ENCODE measurements at regions not wholly inside any gene's neighbourhood (a gene's known extent, or its start where the extent isn't known, plus 50 kb on each side); places are given as distances from the start of the nearest gene placed in this dataset.

DNA sequence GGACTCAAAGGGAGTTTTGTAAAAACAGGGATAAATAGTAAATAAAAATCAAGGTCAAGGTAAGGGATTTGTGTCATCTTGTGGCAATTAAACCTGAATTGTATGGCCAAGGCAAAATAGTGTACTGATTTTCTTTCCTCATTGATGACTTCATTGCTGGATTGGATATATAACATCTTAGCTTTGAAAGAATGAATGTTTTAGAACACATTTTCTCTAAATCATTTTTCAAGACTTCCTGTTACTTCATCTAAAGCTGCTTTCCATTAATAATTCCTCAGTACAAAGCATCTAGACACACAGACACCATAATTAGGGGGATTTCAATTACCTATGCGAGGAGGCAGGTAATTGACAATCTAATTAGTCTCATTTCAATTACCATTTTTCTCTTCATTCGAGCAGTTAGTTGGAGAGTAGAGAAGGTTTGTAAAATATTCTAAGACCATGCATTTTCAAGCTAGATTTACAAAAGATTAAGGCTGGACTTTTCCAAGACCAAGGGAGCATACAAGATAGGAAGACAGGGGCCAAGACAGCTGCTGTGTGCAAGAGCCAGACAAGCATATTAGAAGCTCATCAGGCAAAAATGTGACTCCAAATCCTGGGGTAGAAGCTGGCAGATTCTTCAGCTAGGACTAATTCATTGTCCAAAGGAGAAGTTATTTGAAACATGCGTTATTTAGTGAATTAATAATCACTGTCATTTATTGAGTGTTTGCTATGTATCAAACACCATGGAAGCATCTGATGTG lies 253.6 kb downstream of the EPHA4 start:
- in situ Hi-C loops (cut with MboI; ENCODE audit: low pct_unique_long_range_greater_than_20kb in 2 of 9, low sequenced_read_pairs in 9 of 9, unreplicated experiment in 9 of 9) = no loop called here
- ATAC-seq (replicated peaks in 6 of 8) = no peak
- Histone ChIP-seq H3K4me1 (replicated peaks in 1 of 2) (peaks cover 3 to 13% of the 10 kb centered on the region in 2 donors), H3K4me3 (no peak overlapping the region), H3K27ac (no peak overlapping the region)
- 20 to 94% (median 72%) methylated on average over 1 to 3 of the region's 3 CpGs; no CpG with 5 or more reads in 2 of the 10 experiments for WGBS, 10 experiments

DNA sequence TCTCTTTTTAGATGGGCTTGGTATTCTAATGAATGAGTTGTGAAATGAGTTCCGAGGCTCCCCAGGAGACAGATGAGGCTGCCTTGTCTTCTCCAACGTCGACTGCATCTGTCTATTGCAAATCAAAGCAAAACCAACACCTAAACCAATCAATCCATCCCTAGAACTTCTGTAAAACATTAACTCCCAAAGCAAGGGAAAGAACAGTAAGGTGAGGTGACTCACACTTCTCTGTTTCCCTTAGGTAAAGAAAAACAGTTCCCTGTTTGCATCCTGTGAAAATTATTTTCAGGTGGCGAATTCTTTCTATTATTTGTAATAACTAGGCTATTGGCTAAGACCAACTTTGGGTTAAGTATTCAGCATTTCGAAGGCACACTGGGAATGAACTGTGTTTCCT lies 249.4 kb downstream of the EPHA4 start:
- 32 to 88% (median 50%) methylated on average over 1 to 5 of the region's 5 CpGs for WGBS, 10 experiments
- in situ Hi-C loops (cut with MboI; ENCODE audit: low pct_unique_long_range_greater_than_20kb in 2 of 9, low sequenced_read_pairs in 9 of 9, unreplicated experiment in 9 of 9) = no loop called here
- no peak overlapping the region for H3K4me3 ChIP-seq
- no peak overlapping the region for H3K27ac ChIP-seq
- peaks cover 3 to 9% of the 10 kb centered on the region in 2 donors for H3K4me1 ChIP-seq (replicated peaks in 1 of 2)
- no peak for ATAC-seq (replicated peaks in 6 of 8)

DNA sequence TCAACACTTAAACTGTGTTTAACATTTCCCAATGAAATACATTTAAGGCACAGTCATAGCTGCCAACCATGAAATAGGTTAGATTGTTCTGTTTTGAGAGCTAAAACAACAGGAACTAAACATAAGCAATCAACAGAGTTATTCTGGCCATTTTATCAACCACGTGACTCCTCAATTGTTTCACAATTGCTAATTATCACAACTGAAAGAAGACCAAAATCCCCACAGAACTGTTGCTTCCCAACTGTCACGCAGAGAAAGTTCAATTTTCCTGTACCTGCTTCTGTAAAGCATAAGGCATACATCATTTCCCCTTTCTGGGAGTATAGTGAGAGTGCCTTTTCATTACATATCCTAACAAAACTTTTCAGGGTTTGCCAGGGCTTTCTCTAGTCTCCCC lies 248.6 kb downstream of the EPHA4 start:
- H3K27ac ChIP-seq = no peak overlapping the region
- peaks cover 3 to 9% of the 10 kb centered on the region in 2 donors for H3K4me1 ChIP-seq (replicated peaks in 1 of 2)
- 46 to 100% (median 89%) methylated on average over 1 to 2 of the region's 2 CpGs for WGBS, 10 experiments
- H3K4me3 ChIP-seq = no peak overlapping the region
- ATAC-seq (replicated peaks in 6 of 8) = no peak
- in situ Hi-C loops (cut with MboI; ENCODE audit: low pct_unique_long_range_greater_than_20kb in 2 of 9, low sequenced_read_pairs in 9 of 9, unreplicated experiment in 9 of 9) = no loop called here

DNA sequence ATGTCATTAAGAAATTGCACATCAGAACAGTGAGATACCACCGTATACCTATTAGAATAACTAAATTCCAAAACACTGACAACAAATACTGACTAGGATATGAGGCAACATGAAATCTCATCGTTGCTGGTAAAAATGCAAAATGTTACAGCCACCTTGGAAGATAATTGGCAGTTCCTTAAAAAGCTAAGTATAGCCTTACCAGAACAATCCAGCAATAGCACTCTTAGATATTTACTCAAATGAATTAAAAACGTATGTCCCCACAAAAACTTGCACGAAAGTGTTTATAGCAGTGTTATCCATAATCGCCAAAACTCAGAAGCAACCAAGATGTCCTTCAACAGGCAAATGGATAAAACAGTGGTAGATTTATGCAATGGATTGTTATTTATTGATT lies 241.7 kb downstream of the EPHA4 start:
- 0 to 90% (median 50%) methylated on average over 2 to 5 of the region's 5 CpGs; no CpG with 5 or more reads in 1 of the 10 experiments for WGBS, 10 experiments
- Histone ChIP-seq H3K27ac (no peak overlapping the region), H3K4me3 (no peak overlapping the region), H3K4me1 (replicated peaks in 1 of 2) (peaks cover 0 to 12% of the 10 kb centered on the region in 2 donors)
- in situ Hi-C loops (cut with MboI; ENCODE audit: low pct_unique_long_range_greater_than_20kb in 2 of 9, low sequenced_read_pairs in 9 of 9, unreplicated experiment in 9 of 9) = no loop called here
- ATAC-seq (replicated peaks in 6 of 8) = no peak

DNA sequence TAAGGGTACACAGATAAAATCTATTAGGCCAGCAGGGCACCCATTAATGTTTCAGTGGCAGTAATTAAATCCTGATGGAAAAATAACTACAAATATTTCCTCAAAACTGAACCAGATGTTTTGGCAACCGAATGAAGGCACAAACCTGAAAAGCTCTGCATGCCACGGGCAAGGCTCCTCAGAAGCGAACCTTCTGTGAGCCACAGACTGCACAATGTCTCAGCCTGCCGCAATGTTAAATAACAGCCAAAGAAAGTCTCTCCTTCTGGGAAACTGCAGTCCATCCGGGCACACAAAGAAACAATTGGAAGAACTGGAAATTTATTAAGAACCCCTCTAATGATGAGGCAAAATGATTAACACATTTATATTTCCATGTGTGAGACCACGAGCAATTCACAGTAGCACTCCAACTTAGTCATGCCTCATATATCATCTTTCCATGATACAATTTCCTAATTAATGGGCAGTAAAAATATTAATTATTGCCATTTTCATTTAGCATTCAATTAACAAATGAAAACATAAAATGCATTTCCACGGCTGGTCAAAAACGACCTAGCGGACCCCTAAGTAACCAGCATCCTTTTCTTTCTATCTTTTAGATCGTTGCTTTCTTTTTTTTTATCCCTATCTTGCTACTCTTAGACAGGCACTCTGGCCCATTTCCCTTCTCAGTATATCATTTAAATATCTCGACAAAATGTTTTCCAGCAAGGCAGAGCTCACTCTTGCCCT lies 237.5 kb downstream of the EPHA4 start:
- Histone ChIP-seq H3K4me1 (replicated peaks in 1 of 2) (peaks cover 0 to 20% of the 10 kb centered on the region in 2 donors), H3K4me3 (no peak overlapping the region), H3K27ac (no peak overlapping the region)
- 46 to 93% (median 63%) methylated on average over 2 to 10 of the region's 11 CpGs for WGBS, 10 experiments
- in situ Hi-C loops (cut with MboI; ENCODE audit: low pct_unique_long_range_greater_than_20kb in 2 of 9, low sequenced_read_pairs in 9 of 9, unreplicated experiment in 9 of 9) = no loop called here
- peak in 2 of 8 experiments; percentile 56 to 65 for ATAC-seq (replicated peaks in 6 of 8)

DNA sequence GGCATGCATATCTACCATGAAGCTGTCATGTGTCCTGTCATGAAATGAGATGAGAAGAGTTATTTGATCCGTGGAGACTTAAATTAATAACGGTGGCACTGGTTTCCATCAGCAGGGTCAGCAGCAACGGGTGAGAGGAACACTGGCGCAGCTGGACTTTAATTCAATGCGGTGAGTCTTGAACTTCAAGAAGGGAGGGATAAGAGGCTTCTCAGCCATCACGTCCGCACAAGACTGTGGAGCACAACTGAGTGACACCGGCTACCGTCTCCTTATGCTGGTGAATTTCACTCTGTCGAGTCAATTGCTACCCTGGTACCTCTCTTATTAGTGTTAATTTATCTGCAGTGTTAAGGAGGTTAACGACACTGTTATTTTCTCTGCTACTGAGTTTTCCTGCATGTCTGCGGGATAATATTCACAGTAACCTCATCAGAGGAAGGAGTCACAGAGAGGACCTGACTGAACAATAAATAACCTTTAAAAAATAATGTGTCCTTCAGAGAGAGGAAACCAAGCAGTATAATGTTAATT lies 236.8 kb downstream of the EPHA4 start:
- Histone ChIP-seq H3K27ac (no peak overlapping the region), H3K4me1 (replicated peaks in 1 of 2) (peaks cover 0 to 20% of the 10 kb centered on the region in 2 donors), H3K4me3 (no peak overlapping the region)
- in situ Hi-C loops (cut with MboI; ENCODE audit: low pct_unique_long_range_greater_than_20kb in 2 of 9, low sequenced_read_pairs in 9 of 9, unreplicated experiment in 9 of 9) = no loop called here
- WGBS, 10 experiments = 0 to 95% (median 67%) methylated on average over 1 to 12 of the region's 12 CpGs; no CpG with 5 or more reads in 1 of the 10 experiments
- ATAC-seq (replicated peaks in 6 of 8) = peak in 5 of 8 experiments; percentile 27 to 91 (median 52)

DNA sequence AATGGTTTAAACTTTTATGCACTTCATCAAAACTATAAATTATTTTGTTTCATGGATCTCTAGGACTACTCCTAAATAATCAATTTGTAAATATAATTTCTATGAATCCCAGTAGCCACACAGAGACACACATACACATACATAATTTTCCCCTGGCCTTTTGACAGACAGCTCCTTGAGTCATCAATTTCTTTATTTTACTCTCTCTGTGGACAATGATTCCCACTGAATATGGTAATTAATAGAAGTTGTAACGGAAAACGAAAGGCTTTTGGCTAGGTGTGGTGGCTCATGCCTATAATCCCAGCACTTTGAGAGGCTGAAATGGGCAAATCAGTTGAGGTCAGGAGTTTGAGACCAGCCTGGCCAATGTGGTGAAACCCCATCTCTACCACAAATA lies 235.1 kb downstream of the EPHA4 start:
- in situ Hi-C loops (cut with MboI; ENCODE audit: low pct_unique_long_range_greater_than_20kb in 2 of 9, low sequenced_read_pairs in 9 of 9, unreplicated experiment in 9 of 9) = no loop called here

DNA sequence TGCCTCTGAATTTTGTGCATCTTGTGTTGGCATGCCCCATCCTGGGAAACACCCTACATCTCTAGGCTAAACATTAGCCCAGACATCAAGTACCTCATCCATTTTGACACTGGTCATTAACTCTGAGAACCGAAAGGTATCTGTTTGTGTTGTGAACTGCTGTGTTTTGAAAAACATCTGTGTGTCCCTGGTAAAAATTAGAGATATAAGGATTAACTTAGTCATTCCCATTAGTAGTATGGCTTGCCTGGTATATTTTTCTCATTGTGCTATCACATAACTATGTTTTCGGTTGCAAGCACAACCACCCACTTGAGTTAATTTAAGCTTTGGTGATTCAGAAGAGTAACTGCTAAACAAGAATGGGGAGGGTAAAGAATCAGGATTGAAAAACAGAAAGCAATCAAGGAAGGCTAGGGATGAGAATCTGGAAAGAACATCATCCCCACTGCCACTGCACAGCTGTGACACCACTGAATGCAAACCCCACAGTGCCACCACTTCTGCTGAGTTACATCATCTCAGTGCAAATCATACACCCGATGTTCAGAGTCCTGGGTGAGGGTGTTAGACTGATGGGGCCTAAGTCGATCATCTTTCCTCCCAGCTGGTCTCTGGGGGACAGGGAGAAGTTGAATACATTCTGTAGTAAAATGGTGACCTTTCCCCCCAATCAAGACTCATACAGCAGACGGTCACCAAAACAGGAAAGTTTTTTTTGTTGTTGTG lies 234.0 kb downstream of the EPHA4 start:
- no peak overlapping the region for H3K27ac ChIP-seq
- no peak overlapping the region for H3K4me3 ChIP-seq
- WGBS, 10 experiments = 58 to 100% (median 92%) methylated on average over 1 to 4 of the region's 5 CpGs; no CpG with 5 or more reads in 1 of the 10 experiments
- in situ Hi-C loops (cut with MboI; ENCODE audit: low pct_unique_long_range_greater_than_20kb in 2 of 9, low sequenced_read_pairs in 9 of 9, unreplicated experiment in 9 of 9) = no loop called here
- no peak for ATAC-seq (replicated peaks in 6 of 8)
- H3K4me1 ChIP-seq (replicated peaks in 1 of 2) = peaks cover 0 to 20% of the 10 kb centered on the region in 2 donors

More for the DNA sequence above, 235.1 kb downstream of the EPHA4 start:
- no peak overlapping the region for H3K4me3 ChIP-seq
- H3K4me1 ChIP-seq (replicated peaks in 1 of 2) = peaks cover 0 to 20% of the 10 kb centered on the region in 2 donors
- H3K27ac ChIP-seq = no peak overlapping the region
- peak in 2 of 8 experiments; percentile 88 to 89 for ATAC-seq (replicated peaks in 6 of 8)
- WGBS, 10 experiments = 0 to 90% (median 73%) methylated on average over 1 to 2 of the region's 2 CpGs; no CpG with 5 or more reads in 3 of the 10 experiments

DNA sequence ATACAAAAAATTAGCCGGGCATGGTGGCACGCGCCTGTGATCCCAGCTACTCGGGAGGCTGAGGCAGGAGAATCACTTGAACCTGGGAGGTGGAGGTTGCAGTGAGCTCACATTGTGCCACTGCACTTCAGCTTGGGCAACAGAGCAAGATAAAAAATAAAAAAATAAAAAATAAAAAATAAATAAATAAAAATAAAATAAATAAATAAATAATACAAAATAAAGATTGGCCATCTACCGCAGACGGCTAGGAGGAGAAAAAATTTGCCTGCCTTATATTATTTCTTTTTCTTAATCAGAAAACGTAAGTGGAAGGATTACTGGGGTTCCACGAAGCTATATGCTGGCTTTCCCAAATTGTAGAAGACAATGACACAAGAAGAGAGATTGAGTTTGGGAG lies 229.7 kb downstream of the EPHA4 start:
- in situ Hi-C loops (cut with MboI; ENCODE audit: low pct_unique_long_range_greater_than_20kb in 2 of 9, low sequenced_read_pairs in 9 of 9, unreplicated experiment in 9 of 9) = no loop called here
- no peak for ATAC-seq (replicated peaks in 6 of 8)
- H3K4me1 ChIP-seq (replicated peaks in 1 of 2) = peaks cover 0 to 4% of the 10 kb centered on the region in 2 donors
- 72 to 100% (median 88%) methylated on average over 1 to 8 of the region's 8 CpGs for WGBS, 10 experiments
- no peak overlapping the region for H3K4me3 ChIP-seq
- H3K27ac ChIP-seq = no peak overlapping the region

DNA sequence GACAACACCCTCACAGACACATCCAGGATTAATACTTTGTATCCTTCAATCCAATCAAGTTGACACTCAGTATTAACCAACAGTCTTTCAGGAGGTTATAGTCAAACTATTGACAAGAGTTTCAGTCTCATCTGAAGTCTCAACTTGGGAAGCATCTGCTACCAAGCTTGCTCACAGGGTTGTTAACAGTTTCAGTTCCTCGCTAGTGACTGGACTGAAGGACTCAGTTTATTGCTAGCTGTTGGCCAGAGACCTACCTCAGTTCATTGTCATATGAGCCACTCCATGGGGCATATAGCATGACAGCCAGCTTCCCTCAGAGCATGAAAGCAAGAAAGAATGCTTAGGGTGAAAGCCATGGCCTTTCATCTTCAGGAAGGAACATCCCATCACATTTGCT lies 228.6 kb downstream of the EPHA4 start:
- Histone ChIP-seq H3K27ac (no peak overlapping the region), H3K4me3 (no peak overlapping the region), H3K4me1 (replicated peaks in 1 of 2) (peaks cover 0 to 4% of the 10 kb centered on the region in 2 donors)
- in situ Hi-C loops (cut with MboI; ENCODE audit: low pct_unique_long_range_greater_than_20kb in 2 of 9, low sequenced_read_pairs in 9 of 9, unreplicated experiment in 9 of 9) = no loop called here
- WGBS, 10 experiments = 67 to 100% (median 95%) methylated on average over 1 of the region's 1 CpG; no CpG with 5 or more reads in 6 of the 10 experiments
- no peak for ATAC-seq (replicated peaks in 6 of 8)

DNA sequence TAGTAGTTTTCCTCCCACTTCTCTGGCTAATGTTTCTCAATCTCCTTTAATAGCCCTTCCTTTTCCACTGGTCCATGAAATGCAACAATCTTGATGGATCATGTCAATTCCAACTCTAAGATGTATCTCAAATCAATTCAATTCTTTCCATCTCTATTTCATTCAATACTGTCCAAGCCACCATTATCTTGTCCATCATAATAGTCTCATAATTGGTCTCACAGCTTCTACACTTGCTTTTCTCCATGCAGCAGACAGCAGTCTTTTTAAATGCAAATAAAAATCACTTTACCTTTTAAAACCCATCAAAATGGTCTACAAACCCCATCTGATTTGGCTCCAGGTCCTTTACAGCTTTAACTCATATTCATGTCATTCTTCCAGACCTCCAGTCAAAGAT lies 226.6 kb downstream of the EPHA4 start:
- in situ Hi-C loops (cut with MboI; ENCODE audit: low pct_unique_long_range_greater_than_20kb in 2 of 9, low sequenced_read_pairs in 9 of 9, unreplicated experiment in 9 of 9) = no loop called here
- H3K27ac ChIP-seq = no peak overlapping the region
- peaks cover 0 to 4% of the 10 kb centered on the region in 2 donors for H3K4me1 ChIP-seq (replicated peaks in 1 of 2)
- H3K4me3 ChIP-seq = no peak overlapping the region
- no peak for ATAC-seq (replicated peaks in 6 of 8)

DNA sequence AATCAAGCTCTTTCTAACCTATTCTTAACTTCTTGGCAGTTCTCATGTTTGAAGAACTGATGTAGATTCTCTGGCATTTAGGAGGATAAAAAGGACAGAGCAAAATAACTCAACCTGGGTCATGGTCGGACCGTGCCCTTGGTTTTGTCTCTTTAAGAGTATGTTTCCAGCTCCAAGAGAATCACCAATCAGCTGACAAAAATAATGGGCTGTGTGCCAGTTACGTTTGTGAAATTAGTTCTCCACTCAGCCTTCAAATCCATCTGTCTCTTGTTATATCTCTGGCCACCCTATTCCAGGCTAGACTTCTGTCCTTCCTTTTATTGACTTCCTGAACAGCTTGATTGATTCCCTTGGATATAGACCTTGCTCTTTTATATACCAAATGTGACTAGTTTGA lies 225.7 kb downstream of the EPHA4 start:
- H3K4me1 ChIP-seq (replicated peaks in 1 of 2) = peaks cover 0 to 4% of the 10 kb centered on the region in 2 donors
- WGBS, 10 experiments = 38 to 100% (median 89%) methylated on average over 1 to 3 of the region's 3 CpGs; no CpG with 5 or more reads in 1 of the 10 experiments
- peak in 1 of 8 experiments; percentile 39 for ATAC-seq (replicated peaks in 6 of 8)
- H3K4me3 ChIP-seq = no peak overlapping the region
- in situ Hi-C loops (cut with MboI; ENCODE audit: low pct_unique_long_range_greater_than_20kb in 2 of 9, low sequenced_read_pairs in 9 of 9, unreplicated experiment in 9 of 9) = no loop called here
- no peak overlapping the region for H3K27ac ChIP-seq

DNA sequence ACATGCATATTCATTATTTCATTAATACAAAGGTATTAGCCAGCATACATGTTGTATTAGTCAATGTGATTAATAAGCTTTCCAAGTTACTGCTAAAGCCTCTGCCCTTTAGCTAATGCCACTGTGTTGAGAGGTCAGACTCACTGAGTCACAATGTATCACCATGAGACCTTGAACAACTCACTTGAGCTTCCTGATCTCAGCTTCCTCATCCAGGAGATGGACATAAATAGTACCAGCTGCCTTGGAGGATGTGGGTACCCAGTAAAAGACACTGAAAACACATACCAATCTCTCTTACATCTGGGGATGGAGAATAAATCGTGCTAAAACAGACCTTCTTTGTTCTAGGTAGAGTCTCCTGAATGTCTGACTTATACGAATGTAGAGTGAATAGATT lies 224.6 kb downstream of the EPHA4 start:
- in situ Hi-C loops (cut with MboI; ENCODE audit: low pct_unique_long_range_greater_than_20kb in 2 of 9, low sequenced_read_pairs in 9 of 9, unreplicated experiment in 9 of 9) = no loop called here
- Histone ChIP-seq H3K4me3 (no peak overlapping the region), H3K27ac (no peak overlapping the region), H3K4me1 (replicated peaks in 1 of 2) (peaks cover 0 to 4% of the 10 kb centered on the region in 2 donors)
- no peak for ATAC-seq (replicated peaks in 6 of 8)
- WGBS, 10 experiments = 0 to 100% (median 91%) methylated on average over 1 to 2 of the region's 2 CpGs; no CpG with 5 or more reads in 2 of the 10 experiments

Data from motor neuron (in vitro differentiated cells).